HEK293 (cell line): ENCODE measurements at regions not wholly inside any gene's neighbourhood (a gene's known extent, or its start where the extent isn't known, plus 50 kb on each side); places are given as distances from the start of the nearest gene placed in this dataset.
A peak's percentile ranks its signal among the peaks of the same experiment; 100 is the strongest.

ENCODE experiments used
- CTCF ChIA-PET: fragments of 350-600 bp; formaldehyde crosslinking; extraction: SDS; loops from one replicate; lab custom pipeline; 2021; ENCODE audit warnings: antibody characterized with exemption; lab: Yijun Ruan, JAX
- POLR2A ChIA-PET: fragments of 300-600 bp; formaldehyde crosslinking; extraction: SDS; loops from one replicate; lab custom pipeline; 2020; ENCODE audit warnings: antibody characterized with exemption, inconsistent platforms; lab: Yijun Ruan, JAX
- H3K27ac ChIP-seq: fragments of 200-500 bp; sonication (Bioruptor generic); 2 replicates; pipeline ENCODE4 v1.5.1; 2014; ENCODE audit warnings: low read depth, low read length, control low read depth, inconsistent platforms; ENCODE audit errors: extremely low read depth
- H3K36me3 ChIP-seq, 2 experiments: fragments of 200-500 bp in 1 of 2; sonication (Bioruptor generic) in 1 of 2; 1 replicate in 1 of 2; 2 replicates in 1 of 2; pipeline ENCODE4 v1.5.1; 2014 to 2017; ENCODE audit warnings: inconsistent platforms in 2 of 2, low read length in 2 of 2; ENCODE audit not compliant: control insufficient read depth in 2 of 2, insufficient read depth in 1 of 2
- H3K4me1 ChIP-seq: fragments of 200-500 bp; sonication (Bioruptor generic); 2 replicates; pipeline ENCODE4 v1.5.1; 2014; ENCODE audit warnings: mild to moderate bottlenecking, low read length, inconsistent platforms; ENCODE audit not compliant: control insufficient read depth, insufficient read depth
- H3K4me3 ChIP-seq: 2 replicates; pipeline ENCODE4 v1.5.1; 2011; ENCODE audit warnings: low read depth, mild to moderate bottlenecking, control low read depth, low read length, moderate library complexity
- H3K9me3 ChIP-seq: fragments of 200-500 bp; sonication (Bioruptor generic); 2 replicates; pipeline ENCODE4 v1.5.1; 2014; ENCODE audit warnings: low read depth, low read length, inconsistent platforms; ENCODE audit not compliant: control insufficient read depth, insufficient read depth
- GLI4 ChIP-seq: fragments of 450-650 bp; formaldehyde crosslinking; IDR thresholded peaks from 2 replicates; pipeline ENCODE4 v1.5.1; 2016; ENCODE audit warnings: missing biosample characterization, missing genetic modification characterization
- SP7 ChIP-seq: fragments of 450-650 bp; formaldehyde crosslinking; IDR thresholded peaks from 2 replicates; pipeline ENCODE4 v1.5.1; 2016; ENCODE audit warnings: missing biosample characterization, missing genetic modification characterization
- TCF7L2 ChIP-seq: IDR thresholded peaks from 2 replicates; pipeline ENCODE4 v1.6.1; 2011; ENCODE audit warnings: low read depth, mild to moderate bottlenecking, inconsistent platforms, low read length, moderate library complexity, borderline replicate concordance
- TRIM28 ChIP-seq: IDR thresholded peaks from 2 replicates; pipeline ENCODE4 v1.6.1; 2011; ENCODE audit warnings: low read length, control low read depth, borderline replicate concordance
- ZNF202 ChIP-seq: fragments of 450-650 bp; formaldehyde crosslinking; IDR thresholded peaks from 2 replicates; pipeline ENCODE4 v1.5.1; 2016; ENCODE audit warnings: missing biosample characterization, missing genetic modification characterization, borderline replicate concordance
- ZNF221 ChIP-seq: fragments of 450-650 bp; formaldehyde crosslinking; IDR thresholded peaks from 2 replicates; pipeline ENCODE4 v1.5.1; 2017; ENCODE audit warnings: missing biosample characterization, missing genetic modification characterization, borderline replicate concordance
- ZNF23 ChIP-seq: fragments of 450-650 bp; formaldehyde crosslinking; IDR thresholded peaks from 2 replicates; pipeline ENCODE4 v1.5.1; 2016; ENCODE audit warnings: missing biosample characterization, missing genetic modification characterization, borderline replicate concordance
- ZNF292 ChIP-seq: fragments of 450-650 bp; formaldehyde crosslinking; IDR thresholded peaks from 2 replicates; pipeline ENCODE4 v1.5.1; 2016; ENCODE audit warnings: low read depth, missing biosample characterization, missing genetic modification characterization, borderline replicate concordance
- ZNF311 ChIP-seq: fragments of 450-650 bp; formaldehyde crosslinking; IDR thresholded peaks from 2 replicates; pipeline ENCODE4 v1.5.1; 2017; ENCODE audit warnings: missing biosample characterization, missing genetic modification characterization, borderline replicate concordance
- ZNF48 ChIP-seq: fragments of 450-650 bp; formaldehyde crosslinking; IDR thresholded peaks from 2 replicates; pipeline ENCODE4 v1.5.1; 2016; ENCODE audit warnings: missing biosample characterization, missing genetic modification characterization
- ZNF555 ChIP-seq: fragments of 450-650 bp; formaldehyde crosslinking; conservative IDR thresholded peaks from 2 replicates; pipeline ENCODE4 v1.5.1; 2017; ENCODE audit warnings: missing biosample characterization, mild to moderate bottlenecking, missing genetic modification characterization, inconsistent platforms
- ZNF660 ChIP-seq: fragments of 450-650 bp; IDR thresholded peaks from 2 replicates; pipeline ENCODE4 v1.5.1; 2018; ENCODE audit warnings: missing biosample characterization, mild to moderate bottlenecking, missing genetic modification characterization
- ZNF747 ChIP-seq: fragments of 450-650 bp; formaldehyde crosslinking; IDR thresholded peaks from 2 replicates; pipeline ENCODE4 v1.5.1; 2016; ENCODE audit warnings: missing biosample characterization, missing genetic modification characterization
- TF ChIP-seq, protein P1 (sequence below): fragments of 450-650 bp; formaldehyde crosslinking; IDR thresholded peaks from 2 replicates; pipeline ENCODE4 v1.5.1; 2017; ENCODE audit warnings: missing biosample characterization, missing genetic modification characterization
- TF ChIP-seq, protein P2 (sequence below): fragments of 450-650 bp; formaldehyde crosslinking; IDR thresholded peaks from 2 replicates; pipeline ENCODE4 v1.5.1; 2016; ENCODE audit warnings: missing biosample characterization, missing genetic modification characterization
- TF ChIP-seq, protein P3 (sequence below): fragments of 450-650 bp; formaldehyde crosslinking; IDR thresholded peaks from 2 replicates; pipeline ENCODE4 v1.5.1; 2016; ENCODE audit warnings: missing biosample characterization, missing genetic modification characterization
- TF ChIP-seq, protein P4 (sequence below): fragments of 450-650 bp; formaldehyde crosslinking; IDR thresholded peaks from 2 replicates; pipeline ENCODE4 v1.5.1; 2016; ENCODE audit warnings: missing biosample characterization, missing genetic modification characterization, low read depth
- TF ChIP-seq, protein P5 (sequence below): sonication (generic); formaldehyde crosslinking; IDR thresholded peaks from 2 replicates; pipeline ENCODE4 v1.8.1; 2022; ENCODE audit warnings: mild to moderate bottlenecking, moderate library complexity, missing genetic modification reagents
- TF ChIP-seq, protein P6 (sequence below): fragments of 450-650 bp; formaldehyde crosslinking; IDR thresholded peaks from 2 replicates; pipeline ENCODE4 v1.5.1; 2016; ENCODE audit warnings: missing biosample characterization, missing genetic modification characterization
- TF ChIP-seq, protein P7 (sequence below): fragments of 450-650 bp; IDR thresholded peaks from 2 replicates; pipeline ENCODE4 v1.5.1; 2018; ENCODE audit warnings: missing biosample characterization, missing genetic modification characterization

DNA sequence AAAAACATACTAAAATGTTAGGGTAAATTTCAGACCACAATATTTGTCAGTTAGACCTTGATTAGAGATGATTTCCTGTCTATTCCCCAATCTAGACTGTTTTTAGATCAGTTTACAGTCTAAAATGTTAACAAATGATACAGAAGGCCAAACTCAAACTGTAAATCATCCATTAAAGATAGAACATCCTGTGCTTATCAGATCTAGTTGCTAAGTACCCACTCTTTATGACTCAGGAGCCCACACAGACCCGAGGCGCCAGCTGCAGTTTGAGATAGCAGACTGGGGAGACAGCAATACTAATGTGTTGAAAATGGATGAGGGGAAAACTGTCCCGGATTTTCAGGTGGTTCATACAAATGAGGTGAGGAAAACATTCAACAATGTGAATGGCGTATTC lies 113.3 kb downstream of the SCG2 start:
- Histone ChIP-seq H3K4me1 (peaks cover 4% of the 10 kb centered on the region; the same call in 1 of the 2 replicates), H3K4me3 (no peak overlapping the region), H3K9me3 (no peaks in the 10 kb centered on the region; the same call in 1 of the 2 replicates), H3K36me3 (no peaks in the 10 kb centered on the region), H3K27ac (no peak overlapping the region)
- POLR2A ChIA-PET: no interaction called here
- CTCF ChIA-PET: interaction anchor here (0.6 kb wide), 1 partner anchor 29 kb away, joined by 3 read pairs; no protein-coding TSS in a partner anchor
- peak; percentile 76; the same call in 1 of the 2 replicates for TF ChIP-seq TRIM28
- TF ChIP-seq TCF7L2: 0 out of 2 replicates have a peak, but pooled peaks have one; percentile 18
- no peak for TF ChIP-seq GLI4 (tag by site-specific recombination)

DNA sequence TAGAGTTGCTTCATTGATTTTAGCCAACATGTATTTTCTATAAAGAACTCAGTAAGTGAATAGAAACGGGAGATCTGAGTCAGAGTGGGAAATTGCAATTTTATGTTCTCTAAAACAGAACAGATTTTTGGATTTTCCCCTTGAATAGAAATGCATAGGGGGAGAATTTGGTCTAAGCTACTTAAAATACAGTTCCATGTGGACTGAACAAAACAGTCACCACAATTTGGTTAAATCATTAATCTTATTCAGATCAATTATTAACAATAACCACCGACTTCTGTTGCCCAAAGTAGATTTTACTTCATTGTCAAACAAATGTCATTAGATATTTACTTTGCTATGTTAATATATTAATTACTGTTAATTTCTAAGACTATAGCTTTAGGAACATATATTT lies 107.7 kb downstream of the SCG2 start:
- H3K4me3 ChIP-seq: no peak overlapping the region
- CTCF ChIA-PET: no interaction called here
- no peak overlapping the region for H3K27ac ChIP-seq
- no peaks in the 10 kb centered on the region for H3K4me1 ChIP-seq
- H3K9me3 ChIP-seq: no peaks in the 10 kb centered on the region; the same call in 1 of the 2 replicates
- no peaks in the 10 kb centered on the region for H3K36me3 ChIP-seq
- TF ChIP-seq, protein P1, sequence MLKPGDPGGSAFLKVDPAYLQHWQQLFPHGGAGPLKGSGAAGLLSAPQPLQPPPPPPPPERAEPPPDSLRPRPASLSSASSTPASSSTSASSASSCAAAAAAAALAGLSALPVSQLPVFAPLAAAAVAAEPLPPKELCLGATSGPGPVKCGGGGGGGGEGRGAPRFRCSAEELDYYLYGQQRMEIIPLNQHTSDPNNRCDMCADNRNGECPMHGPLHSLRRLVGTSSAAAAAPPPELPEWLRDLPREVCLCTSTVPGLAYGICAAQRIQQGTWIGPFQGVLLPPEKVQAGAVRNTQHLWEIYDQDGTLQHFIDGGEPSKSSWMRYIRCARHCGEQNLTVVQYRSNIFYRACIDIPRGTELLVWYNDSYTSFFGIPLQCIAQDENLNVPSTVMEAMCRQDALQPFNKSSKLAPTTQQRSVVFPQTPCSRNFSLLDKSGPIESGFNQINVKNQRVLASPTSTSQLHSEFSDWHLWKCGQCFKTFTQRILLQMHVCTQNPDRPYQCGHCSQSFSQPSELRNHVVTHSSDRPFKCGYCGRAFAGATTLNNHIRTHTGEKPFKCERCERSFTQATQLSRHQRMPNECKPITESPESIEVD (tag by site-specific recombination): no peak
- TF ChIP-seq ZNF660: no peak
- POLR2A ChIA-PET: no interaction called here

DNA sequence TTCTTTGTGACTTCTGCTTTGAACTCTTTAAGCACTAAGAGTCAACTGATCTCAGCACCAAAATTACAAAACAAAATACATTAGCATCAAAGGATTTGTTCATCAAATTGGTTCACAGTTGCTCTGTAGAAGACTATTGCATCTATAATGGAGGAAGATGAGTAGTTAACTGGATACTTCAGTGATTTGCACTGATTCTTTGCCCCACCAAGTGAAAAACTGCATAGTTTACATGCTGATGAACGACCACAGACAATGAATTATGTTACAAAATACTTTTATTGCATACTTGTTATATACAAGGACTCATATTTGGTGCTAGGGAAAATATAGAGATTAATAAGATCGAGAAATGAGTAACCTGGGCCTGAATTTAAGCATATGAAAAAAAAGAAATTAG lies 107.2 kb downstream of the SCG2 start:
- Histone ChIP-seq H3K4me1 (no peaks in the 10 kb centered on the region), H3K27ac (no peak overlapping the region), H3K9me3 (no peaks in the 10 kb centered on the region; the same call in 1 of the 2 replicates), H3K36me3 (no peaks in the 10 kb centered on the region), H3K4me3 (no peak overlapping the region)
- POLR2A ChIA-PET: no interaction called here
- CTCF ChIA-PET: no interaction called here
- no peak for TF ChIP-seq ZNF23 (tag by site-specific recombination)
- TF ChIP-seq, protein P2, sequence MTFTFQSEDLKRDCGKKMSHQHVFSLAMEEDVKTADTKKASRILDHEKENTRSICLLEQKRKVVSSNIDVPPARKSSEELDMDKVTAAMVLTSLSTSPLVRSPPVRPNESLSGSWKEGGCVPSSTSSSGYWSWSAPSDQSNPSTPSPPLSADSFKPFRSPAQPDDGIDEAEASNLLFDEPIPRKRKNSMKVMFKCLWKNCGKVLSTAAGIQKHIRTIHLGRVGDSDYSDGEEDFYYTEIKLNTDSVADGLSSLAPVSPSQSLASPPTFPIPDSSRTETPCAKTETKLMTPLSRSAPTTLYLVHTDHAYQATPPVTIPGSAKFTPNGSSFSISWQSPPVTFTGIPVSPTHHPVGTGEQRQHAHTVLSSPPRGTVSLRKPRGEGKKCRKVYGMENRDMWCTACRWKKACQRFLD (tag by site-specific recombination): no peak
- TF ChIP-seq, protein P3, sequence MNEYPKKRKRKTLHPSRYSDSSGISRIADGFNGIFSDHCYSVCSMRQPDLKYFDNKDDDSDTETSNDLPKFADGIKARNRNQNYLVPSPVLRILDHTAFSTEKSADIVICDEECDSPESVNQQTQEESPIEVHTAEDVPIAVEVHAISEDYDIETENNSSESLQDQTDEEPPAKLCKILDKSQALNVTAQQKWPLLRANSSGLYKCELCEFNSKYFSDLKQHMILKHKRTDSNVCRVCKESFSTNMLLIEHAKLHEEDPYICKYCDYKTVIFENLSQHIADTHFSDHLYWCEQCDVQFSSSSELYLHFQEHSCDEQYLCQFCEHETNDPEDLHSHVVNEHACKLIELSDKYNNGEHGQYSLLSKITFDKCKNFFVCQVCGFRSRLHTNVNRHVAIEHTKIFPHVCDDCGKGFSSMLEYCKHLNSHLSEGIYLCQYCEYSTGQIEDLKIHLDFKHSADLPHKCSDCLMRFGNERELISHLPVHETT: no peak
- TF ChIP-seq, protein P4, sequence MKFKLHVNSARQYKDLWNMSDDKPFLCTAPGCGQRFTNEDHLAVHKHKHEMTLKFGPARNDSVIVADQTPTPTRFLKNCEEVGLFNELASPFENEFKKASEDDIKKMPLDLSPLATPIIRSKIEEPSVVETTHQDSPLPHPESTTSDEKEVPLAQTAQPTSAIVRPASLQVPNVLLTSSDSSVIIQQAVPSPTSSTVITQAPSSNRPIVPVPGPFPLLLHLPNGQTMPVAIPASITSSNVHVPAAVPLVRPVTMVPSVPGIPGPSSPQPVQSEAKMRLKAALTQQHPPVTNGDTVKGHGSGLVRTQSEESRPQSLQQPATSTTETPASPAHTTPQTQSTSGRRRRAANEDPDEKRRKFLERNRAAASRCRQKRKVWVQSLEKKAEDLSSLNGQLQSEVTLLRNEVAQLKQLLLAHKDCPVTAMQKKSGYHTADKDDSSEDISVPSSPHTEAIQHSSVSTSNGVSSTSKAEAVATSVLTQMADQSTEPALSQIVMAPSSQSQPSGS (tag by site-specific recombination): no peak
- TF ChIP-seq ZNF747: no peak
- no peak for TF ChIP-seq ZNF555 (tag by site-specific recombination)
- no peak for TF ChIP-seq ZNF202 (tag by site-specific recombination)
- no peak for TF ChIP-seq SP7 (tag by site-specific recombination)
- no peak for TF ChIP-seq ZNF292 (tag by site-specific recombination)
- no peak for TF ChIP-seq ZNF221 (tag by site-specific recombination)
- TF ChIP-seq, protein P5, sequence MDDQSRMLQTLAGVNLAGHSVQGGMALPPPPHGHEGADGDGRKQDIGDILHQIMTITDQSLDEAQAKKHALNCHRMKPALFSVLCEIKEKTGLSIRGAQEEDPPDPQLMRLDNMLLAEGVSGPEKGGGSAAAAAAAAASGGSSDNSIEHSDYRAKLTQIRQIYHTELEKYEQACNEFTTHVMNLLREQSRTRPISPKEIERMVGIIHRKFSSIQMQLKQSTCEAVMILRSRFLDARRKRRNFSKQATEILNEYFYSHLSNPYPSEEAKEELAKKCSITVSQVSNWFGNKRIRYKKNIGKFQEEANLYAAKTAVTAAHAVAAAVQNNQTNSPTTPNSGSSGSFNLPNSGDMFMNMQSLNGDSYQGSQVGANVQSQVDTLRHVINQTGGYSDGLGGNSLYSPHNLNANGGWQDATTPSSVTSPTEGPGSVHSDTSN: no peak
- TF ChIP-seq ZNF48: no peak
- no peak for TF ChIP-seq ZNF311 (tag by site-specific recombination)
- TF ChIP-seq, protein P6, sequence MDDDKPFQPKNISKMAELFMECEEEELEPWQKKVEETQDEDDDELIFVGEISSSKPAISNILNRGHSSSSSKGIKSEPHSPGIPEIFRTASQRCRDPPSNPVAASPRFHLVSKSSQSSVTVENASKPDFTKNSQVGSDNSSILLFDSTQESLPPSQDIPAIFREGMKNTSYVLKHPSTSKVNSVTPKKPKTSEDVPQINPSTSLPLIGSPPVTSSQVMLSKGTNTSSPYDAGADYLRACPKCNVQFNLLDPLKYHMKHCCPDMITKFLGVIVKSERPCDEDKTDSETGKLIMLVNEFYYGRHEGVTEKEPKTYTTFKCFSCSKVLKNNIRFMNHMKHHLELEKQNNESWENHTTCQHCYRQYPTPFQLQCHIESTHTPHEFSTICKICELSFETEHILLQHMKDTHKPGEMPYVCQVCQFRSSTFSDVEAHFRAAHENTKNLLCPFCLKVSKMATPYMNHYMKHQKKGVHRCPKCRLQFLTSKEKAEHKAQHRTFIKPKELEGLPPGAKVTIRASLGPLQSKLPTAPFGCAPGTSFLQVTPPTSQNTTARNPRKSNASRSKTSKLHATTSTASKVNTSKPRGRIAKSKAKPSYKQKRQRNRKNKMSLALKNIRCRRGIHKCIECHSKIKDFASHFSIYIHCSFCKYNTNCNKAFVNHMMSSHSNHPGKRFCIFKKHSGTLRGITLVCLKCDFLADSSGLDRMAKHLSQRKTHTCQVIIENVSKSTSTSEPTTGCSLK (tag by site-specific recombination): no peak
- TF ChIP-seq, protein P7, sequence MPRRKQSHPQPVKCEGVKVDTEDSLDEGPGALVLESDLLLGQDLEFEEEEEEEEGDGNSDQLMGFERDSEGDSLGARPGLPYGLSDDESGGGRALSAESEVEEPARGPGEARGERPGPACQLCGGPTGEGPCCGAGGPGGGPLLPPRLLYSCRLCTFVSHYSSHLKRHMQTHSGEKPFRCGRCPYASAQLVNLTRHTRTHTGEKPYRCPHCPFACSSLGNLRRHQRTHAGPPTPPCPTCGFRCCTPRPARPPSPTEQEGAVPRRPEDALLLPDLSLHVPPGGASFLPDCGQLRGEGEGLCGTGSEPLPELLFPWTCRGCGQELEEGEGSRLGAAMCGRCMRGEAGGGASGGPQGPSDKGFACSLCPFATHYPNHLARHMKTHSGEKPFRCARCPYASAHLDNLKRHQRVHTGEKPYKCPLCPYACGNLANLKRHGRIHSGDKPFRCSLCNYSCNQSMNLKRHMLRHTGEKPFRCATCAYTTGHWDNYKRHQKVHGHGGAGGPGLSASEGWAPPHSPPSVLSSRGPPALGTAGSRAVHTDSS (tag by site-specific recombination): no peak
